HepG2 (cell line): ENCODE measurements at regions not wholly inside any gene's neighbourhood (a gene's known extent, or its start where the extent isn't known, plus 50 kb on each side); places are given as distances from the start of the nearest gene placed in this dataset.

ENCODE experiments used
- ATAC-seq: fragments of 200-7000 bp; cut with Tn5 transposase; 3 replicates; pipeline ENCODE4 v1.9.1; 2020; ENCODE audit warnings: mild to moderate bottlenecking, moderate library complexity
- BruUV-seq: library from RNA; stranded (reverse); fragments of 400-500 nt; replicated peaks from 2 replicates; lab custom pipeline; 2021; lab: Mats Ljungman, UMichigan
- CTCF ChIA-PET: fragments of 300-600 bp; formaldehyde crosslinking; extraction: SDS; loops from one replicate; lab custom pipeline; 2021; ENCODE audit warnings: low total read pairs, inconsistent platforms, low intra/inter-chr PET ratio; lab: Yijun Ruan, JAX
- POLR2A ChIA-PET: fragments of 350-600 bp; sonication (Branson Sonifier 250); formaldehyde crosslinking; loops from one replicate; lab custom pipeline; 2020; ENCODE audit warnings: antibody characterized with exemption, inconsistent platforms; lab: Yijun Ruan, JAX
- DNase-seq: peaks from one replicate; pipeline ENCODE4 v3.0.0-alpha.2; 2015; ENCODE audit warnings: low spot score
- FAIRE-seq: peaks from 3 replicates; lab custom pipeline; 2011; peaks lifted over from hg19 to GRCh38; lab: Jason Lieb, UNC
- H2AFZ ChIP-seq: one replicate; pipeline ENCODE4 v1.6.1; 2011; ENCODE audit warnings: low read length, inconsistent platforms
- H3K27ac ChIP-seq: fragments of 300-600 bp; 3 replicates; pipeline ENCODE4 v1.8.0; 2011; ENCODE audit warnings: mixed run types, mild to moderate bottlenecking, mixed read lengths, low read length, inconsistent platforms; ENCODE audit not compliant: insufficient read depth; ENCODE audit errors: extremely low read length
- H3K27me3 ChIP-seq, 2 experiments: fragments of 200-600 bp in 1 of 2; 2 replicates in 1 of 2; 3 replicates in 1 of 2; pipeline versions ENCODE4 v1.6.0 to v1.8.0; 2011; ENCODE audit warnings: low read length in 2 of 2, mild to moderate bottlenecking in 2 of 2, moderate library complexity in 2 of 2, inconsistent platforms in 1 of 2; ENCODE audit not compliant: insufficient read depth in 2 of 2, control insufficient read depth in 1 of 2
- H3K36me3 ChIP-seq, 2 experiments: fragments of 200-600 bp in 1 of 2; replicated peaks in 1 of 2; 2 replicates in 1 of 2; 3 replicates in 1 of 2; pipeline versions ENCODE4 v1.5.1 to v1.8.0; 2011; ENCODE audit warnings: low read length in 2 of 2, inconsistent platforms in 1 of 2; ENCODE audit not compliant: insufficient read depth in 2 of 2, control insufficient read depth in 1 of 2
- H3K4me1 ChIP-seq: 2 replicates; pipeline ENCODE4 v1.5.1; 2012; ENCODE audit warnings: low read length, inconsistent platforms; ENCODE audit not compliant: insufficient read depth
- H3K4me2 ChIP-seq: 2 replicates; pipeline ENCODE4 v1.6.0; 2011; ENCODE audit warnings: low read depth, low read length, inconsistent platforms
- H3K4me3 ChIP-seq, 3 experiments: fragments of 200-600 bp in 1 of 3; sonication (generic), shearing (Covaris generic) in 1 of 3; replicated peaks in 1 of 3; 2 replicates each; pipeline ENCODE4 v1.5.1; 2011 to 2016; ENCODE audit warnings: low read length in 3 of 3, inconsistent platforms in 2 of 3, low read depth in 2 of 3, mild to moderate bottlenecking in 2 of 3, control low read depth in 1 of 3, mixed read lengths in 1 of 3; ENCODE audit not compliant: insufficient read depth in 1 of 3
- H3K79me2 ChIP-seq: one replicate; pipeline ENCODE4 v1.6.1; 2011; ENCODE audit warnings: low read length, inconsistent platforms; ENCODE audit not compliant: insufficient read depth
- H3K9ac ChIP-seq: 2 replicates; pipeline ENCODE4 v1.6.0; 2011; ENCODE audit warnings: mild to moderate bottlenecking, low read depth, low read length, inconsistent platforms; ENCODE audit not compliant: insufficient read depth
- H3K9me3 ChIP-seq: 2 replicates; pipeline ENCODE4 v1.5.1; 2012; ENCODE audit warnings: mild to moderate bottlenecking, low read length
- H4K20me1 ChIP-seq: 2 replicates; pipeline ENCODE4 v1.6.0; 2011; ENCODE audit warnings: inconsistent platforms, mild to moderate bottlenecking, low read length, moderate library complexity; ENCODE audit not compliant: insufficient read depth
- CERS6 ChIP-seq: sonication (generic); formaldehyde crosslinking; IDR thresholded peaks from 2 replicates; pipeline ENCODE4 v1.5.0; 2020; ENCODE audit warnings: missing genetic modification reagents
- FOSL2 ChIP-seq: sonication (generic); formaldehyde crosslinking; IDR thresholded peaks from 2 replicates; pipeline ENCODE4 v1.4.0; 2020; ENCODE audit warnings: missing genetic modification reagents
- GTF3A ChIP-seq: sonication (generic); formaldehyde crosslinking; conservative IDR thresholded peaks from 2 replicates; pipeline ENCODE4 v1.4.0; 2020; ENCODE audit warnings: mild to moderate bottlenecking, missing genetic modification reagents
- GZF1 ChIP-seq: sonication (generic); formaldehyde crosslinking; IDR thresholded peaks from 2 replicates; pipeline ENCODE4 v1.5.1; 2020; ENCODE audit warnings: mild to moderate bottlenecking, missing genetic modification reagents
- KAT8 ChIP-seq: IDR thresholded peaks from 2 replicates; pipeline ENCODE4 v1.6.1; 2016; ENCODE audit warnings: missing genetic modification reagents, missing compliant biosample characterization
- MIER3 ChIP-seq: IDR thresholded peaks from 2 replicates; pipeline ENCODE4 v1.6.1; 2016; ENCODE audit warnings: missing compliant biosample characterization, borderline replicate concordance
- POLR2AphosphoS5 ChIP-seq: IDR thresholded peaks from 2 replicates; pipeline ENCODE4 v1.6.1; 2012; ENCODE audit warnings: low read depth, low read length
- PREB ChIP-seq: sonication (generic); formaldehyde crosslinking; IDR thresholded peaks from 2 replicates; pipeline ENCODE4 v1.4.0; 2020; ENCODE audit warnings: missing genetic modification reagents
- PRMT3 ChIP-seq: sonication (generic); formaldehyde crosslinking; IDR thresholded peaks from 2 replicates; pipeline ENCODE4 v1.8.1; 2022; ENCODE audit warnings: low read depth, mild to moderate bottlenecking, moderate library complexity, missing genetic modification reagents, borderline replicate concordance
- ZBTB14 ChIP-seq: sonication (generic); formaldehyde crosslinking; IDR thresholded peaks from 2 replicates; pipeline ENCODE4 v1.4.0; 2020; ENCODE audit warnings: missing genetic modification reagents
- ZBTB3 ChIP-seq: sonication (generic); formaldehyde crosslinking; IDR thresholded peaks from 2 replicates; pipeline ENCODE4 v1.4.0; 2020; ENCODE audit warnings: low read depth, mild to moderate bottlenecking, moderate library complexity, missing genetic modification reagents, borderline replicate concordance
- ZNF567 ChIP-seq: sonication (generic); formaldehyde crosslinking; IDR thresholded peaks from 2 replicates; pipeline ENCODE4 v1.8.1; 2023; ENCODE audit warnings: mild to moderate bottlenecking, missing genetic modification reagents, borderline replicate concordance
- ZNF644 ChIP-seq: IDR thresholded peaks from 2 replicates; pipeline ENCODE4 v1.6.1; 2016; ENCODE audit warnings: low read depth
- ZNF740 ChIP-seq: sonication (generic); formaldehyde crosslinking; IDR thresholded peaks from 2 replicates; pipeline ENCODE4 v1.4.0; 2020; ENCODE audit warnings: missing genetic modification reagents
- ZNF746 ChIP-seq: sonication (generic); formaldehyde crosslinking; IDR thresholded peaks from 2 replicates; pipeline ENCODE4 v1.8.0; 2022; ENCODE audit warnings: mild to moderate bottlenecking, missing genetic modification reagents
- ZNF839 ChIP-seq: sonication (generic); formaldehyde crosslinking; IDR thresholded peaks from 2 replicates; pipeline ENCODE4 v1.4.0; 2020; ENCODE audit warnings: missing genetic modification reagents, mild to moderate bottlenecking, borderline replicate concordance
- WGBS: methylation state at CpG from one replicate; pipeline ENCODE4 v1.1.6; 2017; ENCODE audit warnings: low lambda C conversion rate; 5-methylcytosine and 5-hydroxymethylcytosine counted together
- in situ Hi-C: cut with HindIII; loops from 2 replicates; pipeline ENCODE4 v1.10.0; 2017; ENCODE audit warnings: low pct_unique_long_range_greater_than_20kb; ENCODE audit not compliant: extremely low pct_ligation_motif_present
- intact Hi-C: fragments of 100-400 bp; cut with micrococcal nuclease; formaldehyde crosslinking; loops from one replicate; pipeline ENCODE4 v1.10.0; 2022; ENCODE audit not compliant: unreplicated experiment

GRCh38 chr2:10993001-10993481, 81.3 kb downstream of the KCNF1 start:
- no peaks in the 10 kb centered on the region for H3K36me3 ChIP-seq
- no TSS peak for BruUV-seq
- no peak overlapping the region for H3K9ac ChIP-seq
- intact Hi-C loops (no loop called here), in situ Hi-C loops (no loop called here)
- no peak for FAIRE-seq
- no peaks in the 10 kb centered on the region for H4K20me1 ChIP-seq
- ChIA-PET POLR2A (no interaction called here), CTCF (no interaction called here)
- ATAC-seq = no peak
- TF ChIP-seq ZNF740 (CRISPR knock-in tag) = no peak
- TF ChIP-seq ZBTB3 (CRISPR knock-in tag) = no peak
- TF ChIP-seq FOSL2 (CRISPR knock-in tag) = no peak
- no peak for TF ChIP-seq GZF1
- no peak for TF ChIP-seq ZNF839 (CRISPR knock-in tag)
- no peak for TF ChIP-seq ZBTB14 (CRISPR knock-in tag)
- no peak for TF ChIP-seq PRMT3 (CRISPR knock-in tag)
- no peak for TF ChIP-seq ZNF567 (CRISPR knock-in tag)
- no peak for TF ChIP-seq ZNF746 (CRISPR knock-in tag)
- TF ChIP-seq ZNF644 (CRISPR knock-in tag) = no peak
- TF ChIP-seq KAT8 (CRISPR knock-in tag) = no peak
- TF ChIP-seq CERS6 (CRISPR knock-in tag) = no peak
- no peak for TF ChIP-seq POLR2AphosphoS5
- no peak for TF ChIP-seq GTF3A
- no peak for TF ChIP-seq PREB (CRISPR knock-in tag)
- TF ChIP-seq MIER3 = no peak
- no peaks in the 10 kb centered on the region for H3K79me2 ChIP-seq
- no peaks in the 10 kb centered on the region for H3K4me1 ChIP-seq
- peaks cover 11 to 52% of the 10 kb centered on the region in 2 experiments; a peak in 4 of 5 replicates for H3K27me3 ChIP-seq
- no peak overlapping the region for H3K4me2 ChIP-seq
- no peak for DNase-seq
- no peak overlapping the region for H3K4me3 ChIP-seq
- no peaks in the 10 kb centered on the region for H3K9me3 ChIP-seq
- WGBS = 8% methylated on average over 8 of the region's 8 CpGs
- H3K27ac ChIP-seq = no peak overlapping the region
- no peak overlapping the region for H2AFZ ChIP-seq
